NCI-H446 treated with DMSO at 0.1 percent for 48 hours (cell line): ENCODE measurements at regions not wholly inside any gene's neighbourhood (a gene's known extent, or its start where the extent isn't known, plus 50 kb on each side); places are given as distances from the start of the nearest gene placed in this dataset.
"Not testable (repeated sequence)": the region's sequence is repeated elsewhere in the genome, so short reads cannot be mapped to it uniquely, and the experiment has no call there.

ENCODE experiments used
- DNase-seq: peaks from one replicate; lab custom pipeline; 2025; lab: John Stamatoyannopoulos, UW

- no peak for DNase-seq
These were observed 79.6 kb downstream of the RSPH3 start for GRCh38 chr6:158920311-158920905.

- DNase-seq = no peak
These were observed 80.1 kb downstream of the RSPH3 start for GRCh38 chr6:158919865-158920264.

GRCh38 chr6:158916617-158917016 lies 83.4 kb downstream of the RSPH3 start:
- DNase-seq = no peak

GRCh38 chr6:158914923-158915322 lies 85.1 kb downstream of the RSPH3 start:
- no peak for DNase-seq

- DNase-seq = no peak
These were observed 86.4 kb downstream of the RSPH3 start for GRCh38 chr6:158913580-158913979.

GRCh38 chr6:158912655-158913054 lies 87.3 kb downstream of the RSPH3 start:
- DNase-seq = no peak

- no peak for DNase-seq
These were observed 88.1 kb downstream of the RSPH3 start for GRCh38 chr6:158911746-158912480.

GRCh38 chr6:158910484-158911440 lies 89.2 kb downstream of the RSPH3 start:
- no peak for DNase-seq

- DNase-seq = no peak
These were observed 90.1 kb downstream of the RSPH3 start for GRCh38 chr6:158909938-158910337.

- DNase-seq = peak; percentile 46
These were observed 89.4 kb upstream of the EZR start for GRCh38 chr6:158908606-158909005.

GRCh38 chr6:158907931-158908330 lies 88.8 kb upstream of the EZR start:
- DNase-seq = no peak

- DNase-seq = no peak
These were observed 87.8 kb upstream of the EZR start for GRCh38 chr6:158906926-158907325.

GRCh38 chr6:158905277-158905676 lies 86.1 kb upstream of the EZR start:
- DNase-seq = no peak

- no peak for DNase-seq
These were observed 84.6 kb upstream of the EZR start for GRCh38 chr6:158903801-158904200.

- no peak for DNase-seq
These were observed 81.6 kb upstream of the EZR start for GRCh38 chr6:158900663-158901312.

GRCh38 chr6:158897236-158897635 lies 78.1 kb upstream of the EZR start:
- DNase-seq = no peak

- DNase-seq = no peak
These were observed 76.5 kb upstream of the EZR start for GRCh38 chr6:158895661-158896060.

GRCh38 chr6:158894193-158894592 lies 75.0 kb upstream of the EZR start:
- no peak for DNase-seq

GRCh38 chr6:158892266-158892665 lies 73.1 kb upstream of the EZR start:
- no peak for DNase-seq

GRCh38 chr6:158891560-158891959 lies 72.4 kb upstream of the EZR start:
- DNase-seq = not testable (repeated sequence)

- not testable (repeated sequence) for DNase-seq
These were observed 69.0 kb upstream of the EZR start for GRCh38 chr6:158888171-158888570.

GRCh38 chr6:158886346-158886977 lies 67.3 kb upstream of the EZR start:
- DNase-seq = not testable (repeated sequence)
